H1 (cell line): ENCODE measurements at regions not wholly inside any gene's neighbourhood (a gene's known extent, or its start where the extent isn't known, plus 50 kb on each side); places are given as distances from the start of the nearest gene placed in this dataset.

Source experiments
- CTCF ChIA-PET: fragments of 300-600 bp; sonication (Branson Sonifier 250); formaldehyde crosslinking; loops from one replicate; lab custom pipeline; 2021; ENCODE audit not compliant: partially characterized antibody; lab: Charles Lee
- POLR2A ChIA-PET: fragments of 300-600 bp; sonication (Branson Sonifier 250); formaldehyde crosslinking; loops from one replicate; lab custom pipeline; 2021; ENCODE audit warnings: inconsistent platforms; ENCODE audit not compliant: partially characterized antibody; lab: Charles Lee
- DNase-seq, 2 experiments: peaks; one replicate each; pipeline versions ENCODE4 v3.0.0 to v3.0.0-alpha.2; 2010 to 2022; ENCODE audit warnings: low spot score in 2 of 2, low read depth in 1 of 2, mixed read lengths in 1 of 2
- FAIRE-seq: peaks from 2 replicates; lab custom pipeline; 2011; peaks lifted over from hg19 to GRCh38; lab: Jason Lieb, UNC
- H2AFZ ChIP-seq: 2 replicates; pipeline ENCODE4 v1.8.1; 2012; ENCODE audit warnings: low read length, inconsistent platforms
- H2AK5ac ChIP-seq: 2 replicates; pipeline ENCODE4 v1.6.1; 2013; ENCODE audit warnings: low read depth, low read length
- H2BK120ac ChIP-seq: replicated peaks from 2 replicates; pipeline ENCODE3; 2013; ENCODE audit warnings: low read depth, low read length, inconsistent platforms
- H2BK12ac ChIP-seq: 2 replicates; pipeline ENCODE4 v1.6.1; 2013; ENCODE audit warnings: low read depth, low read length
- H2BK15ac ChIP-seq: 2 replicates; pipeline ENCODE4 v1.6.1; 2013; ENCODE audit warnings: low read length
- H2BK20ac ChIP-seq: 2 replicates; pipeline ENCODE4 v1.6.1; 2013; ENCODE audit warnings: low read length
- H2BK5ac ChIP-seq: 2 replicates; pipeline ENCODE4 v1.6.1; 2013; ENCODE audit warnings: low read depth, low read length
- H3K14ac ChIP-seq: 2 replicates; pipeline ENCODE4 v1.6.1; 2013; ENCODE audit warnings: inconsistent platforms; ENCODE audit not compliant: insufficient read length
- H3K18ac ChIP-seq: 2 replicates; pipeline ENCODE4 v1.6.1; 2013; ENCODE audit warnings: low read length; ENCODE audit errors: extremely low read depth
- H3K23ac ChIP-seq: 2 replicates; pipeline ENCODE4 v1.6.1; 2013; ENCODE audit warnings: inconsistent platforms; ENCODE audit not compliant: insufficient read length
- H3K23me2 ChIP-seq: 2 replicates; pipeline ENCODE4 v1.6.1; 2013; ENCODE audit warnings: low read depth, low read length
- H3K27ac ChIP-seq: 2 replicates; pipeline ENCODE4 v1.6.1; 2011; ENCODE audit warnings: low read depth, low read length, inconsistent platforms
- H3K27me3 ChIP-seq, 4 experiments: replicated peaks in 1 of 4; 1 replicate in 1 of 4; 2 replicates in 3 of 4; pipeline versions ENCODE4 v1.6.1 to v1.8.1; 2011 to 2013; ENCODE audit warnings: low read length in 3 of 4, mild to moderate bottlenecking in 3 of 4, inconsistent platforms in 2 of 4, mixed read lengths in 2 of 4, moderate library complexity in 1 of 4; ENCODE audit not compliant: control insufficient read depth in 3 of 4, insufficient read depth in 3 of 4; ENCODE audit errors: extremely low read depth in 1 of 4
- H3K36me3 ChIP-seq, 4 experiments: 2 replicates each; pipeline versions ENCODE4 v1.6.1 to v1.8.1; 2011 to 2013; ENCODE audit warnings: mild to moderate bottlenecking in 4 of 4, low read length in 3 of 4, moderate library complexity in 2 of 4, control low read depth in 1 of 4, inconsistent platforms in 1 of 4; ENCODE audit not compliant: insufficient read depth in 4 of 4, control insufficient read depth in 2 of 4
- H3K4ac ChIP-seq: replicated peaks from 2 replicates; pipeline ENCODE3; 2013; ENCODE audit warnings: low read length, low read depth, mixed read lengths, inconsistent platforms; ENCODE audit not compliant: insufficient read length
- H3K4me1 ChIP-seq, 4 experiments: replicated peaks in 1 of 4; 1 replicate in 1 of 4; 2 replicates in 3 of 4; pipeline versions ENCODE4 v1.6.1 to v1.8.1; 2011 to 2013; ENCODE audit warnings: low read length in 3 of 4, inconsistent platforms in 2 of 4, mixed read lengths in 1 of 4; ENCODE audit not compliant: insufficient read depth in 4 of 4, control insufficient read depth in 3 of 4
- H3K4me2 ChIP-seq, 2 experiments: 2 replicates each; pipeline versions ENCODE4 v1.6.1 to v1.8.1; 2011 to 2013; ENCODE audit warnings: low read depth in 2 of 2, low read length in 2 of 2, control low read depth in 1 of 2, inconsistent platforms in 1 of 2, mild to moderate bottlenecking in 1 of 2; ENCODE audit not compliant: insufficient read depth in 1 of 2
- H3K4me3 ChIP-seq, 4 experiments: fragments of 200-600, 300-600 bp in 1 of 4; sonication (generic), shearing (Covaris generic), sonication (Bioruptor Twin) in 1 of 4; 2 replicates each; pipeline versions ENCODE4 v1.5.1 to v1.8.1; 2011 to 2016; ENCODE audit warnings: low read length in 4 of 4, low read depth in 3 of 4, control low read depth in 2 of 4, inconsistent platforms in 2 of 4, mild to moderate bottlenecking in 2 of 4, mixed read lengths in 1 of 4, moderate library complexity in 1 of 4; ENCODE audit not compliant: insufficient read depth in 2 of 4; ENCODE audit errors: extremely low read depth in 1 of 4
- H3K56ac ChIP-seq: replicated peaks from 2 replicates; pipeline ENCODE3; 2013; ENCODE audit warnings: low read depth, mild to moderate bottlenecking, mixed read lengths, low read length, inconsistent platforms; ENCODE audit not compliant: insufficient read length
- H3K79me1 ChIP-seq: 2 replicates; pipeline ENCODE4 v1.6.1; 2013; ENCODE audit warnings: low read depth, low read length, control low read depth
- H3K79me2 ChIP-seq, 2 experiments: 2 replicates each; pipeline versions ENCODE4 v1.6.1 to v1.8.1; 2012 to 2013; ENCODE audit warnings: low read length in 2 of 2, mild to moderate bottlenecking in 2 of 2, inconsistent platforms in 1 of 2; ENCODE audit not compliant: insufficient read depth in 2 of 2, control insufficient read depth in 1 of 2
- H3K9ac ChIP-seq, 4 experiments: replicated peaks in 1 of 4; 1 replicate in 1 of 4; 2 replicates in 3 of 4; pipeline versions ENCODE4 v1.6.1 to v1.8.1; 2011 to 2013; ENCODE audit warnings: low read depth in 3 of 4, low read length in 3 of 4, control low read depth in 2 of 4, mild to moderate bottlenecking in 2 of 4, moderate library complexity in 2 of 4, inconsistent platforms in 1 of 4; ENCODE audit errors: extremely low read depth in 1 of 4
- H3K9me3 ChIP-seq, 2 experiments: 2 replicates each; pipeline versions ENCODE4 v1.6.1 to v1.8.1; 2012 to 2013; ENCODE audit warnings: mild to moderate bottlenecking in 2 of 2, moderate library complexity in 2 of 2, control low read depth in 1 of 2, inconsistent platforms in 1 of 2, low read depth in 1 of 2, low read length in 1 of 2, mixed read lengths in 1 of 2; ENCODE audit not compliant: insufficient read depth in 2 of 2
- H4K20me1 ChIP-seq, 2 experiments: replicated peaks in 1 of 2; 2 replicates each; pipeline versions ENCODE3 to v1.8.1; 2011 to 2013; ENCODE audit warnings: inconsistent platforms in 2 of 2, low read length in 2 of 2, mild to moderate bottlenecking in 1 of 2; ENCODE audit not compliant: insufficient read depth in 2 of 2, control insufficient read depth in 1 of 2
- H4K5ac ChIP-seq: 2 replicates; pipeline ENCODE4 v1.6.1; 2013; ENCODE audit warnings: low read length, low read depth, mixed read lengths, inconsistent platforms; ENCODE audit not compliant: insufficient read length
- H4K8ac ChIP-seq: 2 replicates; pipeline ENCODE4 v1.8.0; 2013; ENCODE audit warnings: mild to moderate bottlenecking, moderate library complexity, low read length, inconsistent platforms; ENCODE audit not compliant: insufficient read depth; ENCODE audit errors: extremely low read depth
- H4K91ac ChIP-seq: replicated peaks from 2 replicates; pipeline ENCODE3; 2013; ENCODE audit warnings: low read length, mixed read lengths, inconsistent platforms; ENCODE audit not compliant: insufficient read length
- ATF3 ChIP-seq: IDR thresholded peaks from 2 replicates; pipeline ENCODE4 v1.6.1; 2011; ENCODE audit warnings: low read depth, mild to moderate bottlenecking, low read length; ENCODE audit not compliant: insufficient read depth
- BACH1 ChIP-seq: IDR thresholded peaks from 2 replicates; pipeline ENCODE4 v1.6.1; 2012; ENCODE audit warnings: low read length, improper control_type of control experiment
- E2F6 ChIP-seq: IDR thresholded peaks from 2 replicates; pipeline ENCODE4 v1.6.1; 2012; ENCODE audit warnings: inconsistent platforms
- GABPA ChIP-seq: IDR thresholded peaks from 2 replicates; pipeline ENCODE4 v1.6.1; 2011; ENCODE audit warnings: mild to moderate bottlenecking, low read length, moderate library complexity, borderline replicate concordance; ENCODE audit not compliant: insufficient read depth
- HDAC2 ChIP-seq, 2 experiments: fragments of 300-600 bp in 1 of 2; sonication (generic) in 1 of 2; IDR thresholded peaks; 2 replicates each; pipeline ENCODE4 v1.6.1; 2011 to 2012; ENCODE audit warnings: low read depth in 2 of 2, low read length in 2 of 2, mild to moderate bottlenecking in 2 of 2, moderate library complexity in 2 of 2, borderline replicate concordance in 1 of 2, inconsistent platforms in 1 of 2
- JUND ChIP-seq: IDR thresholded peaks from 2 replicates; pipeline ENCODE4 v1.6.1; 2011; ENCODE audit warnings: mild to moderate bottlenecking, improper control_type of control experiment, low read length
- MAX ChIP-seq: IDR thresholded peaks from 2 replicates; pipeline ENCODE4 v1.6.1; 2012; ENCODE audit warnings: inconsistent platforms
- NANOG ChIP-seq: IDR thresholded peaks from 2 replicates; pipeline ENCODE4 v1.6.1; 2011; ENCODE audit warnings: low read length, low read depth, mild to moderate bottlenecking, inconsistent platforms; ENCODE audit not compliant: insufficient read depth, poor library complexity, severe bottlenecking
- POLR2AphosphoS5 ChIP-seq: IDR thresholded peaks from 2 replicates; pipeline ENCODE4 v1.6.1; 2011; ENCODE audit warnings: low read depth, low read length
- SIX5 ChIP-seq: IDR thresholded peaks from 2 replicates; pipeline ENCODE4 v1.6.1; 2011; ENCODE audit warnings: mild to moderate bottlenecking, low read depth, low read length
- SP2 ChIP-seq: IDR thresholded peaks from 2 replicates; pipeline ENCODE4 v1.6.1; 2012; ENCODE audit warnings: mild to moderate bottlenecking, low read length, inconsistent platforms
- TAF1 ChIP-seq: IDR thresholded peaks from 2 replicates; pipeline ENCODE4 v1.6.1; 2011; ENCODE audit warnings: mild to moderate bottlenecking, low read depth, low read length
- TEAD4 ChIP-seq: IDR thresholded peaks from 2 replicates; pipeline ENCODE4 v1.6.1; 2012; ENCODE audit warnings: low read depth, low read length, inconsistent platforms, mixed read lengths
- WGBS, 2 experiments: shearing (Covaris generic) in 1 of 2; methylation state at CpG; one replicate each; pipeline versions ENCODE4 v1.1.6 to v1.1.7; 2013 to 2015; ENCODE audit warnings: low lambda C conversion rate in 2 of 2, mixed read lengths in 2 of 2, inconsistent platforms in 1 of 2, low coverage in 1 of 2, missing lambda C conversion rate in 1 of 2; ENCODE audit not compliant: insufficient replicate concordance in 2 of 2, insufficient coverage in 1 of 2, insufficient read length in 1 of 2; ENCODE audit errors: extremely low coverage in 1 of 2, missing lambda C conversion rate in 1 of 2; 5-methylcytosine and 5-hydroxymethylcytosine counted together

GRCh38 chr5:39678534-39678933 is 253.8 kb upstream of the DAB2 start:
- H3K79me1 ChIP-seq, result no peaks in the 10 kb centered on the region
- no peaks in the 10 kb centered on the region for H3K36me3 ChIP-seq
- ChIA-PET CTCF (interaction anchor here (1.6 kb wide), 1 partner anchor 12 kb away, joined by 5 read pairs; no protein-coding TSS in a partner anchor), POLR2A (no interaction called here)
- H3K9ac ChIP-seq, result no peak overlapping the region
- H3K4me1 ChIP-seq, result 0 out of 7 replicates have a peak, but pooled peaks cover 0 to 5% (median 0%) of the 10 kb centered on the region in 4 experiments
- no peak for FAIRE-seq
- WGBS, 2 experiments, result 93% methylated on average over 1 of the region's 1 CpG; no CpG with 5 or more reads in 1 of the 2 experiments
- no peak overlapping the region for H4K8ac ChIP-seq
- no peak overlapping the region for H2BK5ac ChIP-seq
- no peak overlapping the region for H4K5ac ChIP-seq
- H3K4ac ChIP-seq, result no peak overlapping the region
- no peak overlapping the region for H3K4me2 ChIP-seq
- no peak overlapping the region for H3K56ac ChIP-seq
- no peak overlapping the region for H3K23ac ChIP-seq
- DNase-seq, result no peak
- H3K18ac ChIP-seq, result no peak overlapping the region
- no peak overlapping the region for H2AK5ac ChIP-seq
- no peak overlapping the region for H3K4me3 ChIP-seq
- H4K20me1 ChIP-seq, result no peaks in the 10 kb centered on the region
- no peaks in the 10 kb centered on the region for H3K9me3 ChIP-seq
- TF ChIP-seq POLR2AphosphoS5 (no peak), MAX (no peak), TAF1 (no peak), NANOG (no peak), HDAC2 (IDR thresholded peaks at IDR 0.05; ENCODE audit: borderline replicate concordance in 1 of 2, low read depth in 2 of 2, low read length in 2 of 2) (no peak), TEAD4 (no peak), JUND (no peak), SP2 (no peak), E2F6 (no peak), GABPA (no peak), SIX5 (no peak), BACH1 (no peak), ATF3 (no peak)
- no peaks in the 10 kb centered on the region for H3K23me2 ChIP-seq
- no peak overlapping the region for H4K91ac ChIP-seq
- H2BK20ac ChIP-seq, result no peak overlapping the region
- no peak overlapping the region for H2AFZ ChIP-seq
- H2BK120ac ChIP-seq, result no peak overlapping the region
- no peak overlapping the region for H2BK15ac ChIP-seq
- peaks cover 0 to 1% (median 0%) of the 10 kb centered on the region in 4 experiments; a peak in 1 of 7 replicates for H3K27me3 ChIP-seq
- H3K27ac ChIP-seq, result no peak overlapping the region
- H3K14ac ChIP-seq, result no peak overlapping the region
- H2BK12ac ChIP-seq, result no peak overlapping the region
- no peaks in the 10 kb centered on the region for H3K79me2 ChIP-seq
